Hepatocyte (in vitro differentiated cells): ENCODE measurements at regions not wholly inside any gene's neighbourhood (a gene's known extent, or its start where the extent isn't known, plus 50 kb on each side); places are given as distances from the start of the nearest gene placed in this dataset.

ENCODE experiments used
- DNase-seq: peaks from one replicate; pipeline ENCODE4 v3.0.0-alpha.2; 2016; ENCODE audit warnings: low spot score
- H2AFZ ChIP-seq: fragments of 200-600 bp; sonication (generic); 2 replicates; pipeline ENCODE4 v1.6.0; 2016; ENCODE audit warnings: antibody characterized with exemption, mild to moderate bottlenecking
- H3K27ac ChIP-seq: fragments of 200-600 bp; sonication (generic); 2 replicates; pipeline ENCODE4 v1.5.1; 2016; ENCODE audit warnings: mild to moderate bottlenecking
- H3K27me3 ChIP-seq: fragments of 200-600 bp; sonication (generic); 2 replicates; pipeline ENCODE4 v1.6.1; 2016
- H3K36me3 ChIP-seq: fragments of 200-600 bp; sonication (generic); replicated peaks from 2 replicates; pipeline ENCODE4 v1.5.1; 2016; ENCODE audit warnings: low read depth; ENCODE audit not compliant: insufficient read depth
- H3K4me1 ChIP-seq: fragments of 200-600 bp; sonication (generic); 2 replicates; pipeline ENCODE4 v1.5.1; 2016; ENCODE audit warnings: mild to moderate bottlenecking, moderate library complexity; ENCODE audit not compliant: insufficient read depth
- H3K4me2 ChIP-seq: fragments of 200-600 bp; sonication (generic); 2 replicates; pipeline ENCODE4 v1.6.0; 2016
- H3K4me3 ChIP-seq: fragments of 200-600 bp; sonication (generic); 2 replicates; pipeline ENCODE4 v1.5.1; 2016; ENCODE audit warnings: mild to moderate bottlenecking
- H3K79me2 ChIP-seq: fragments of 200-600 bp; sonication (generic); 2 replicates; pipeline ENCODE4 v1.6.0; 2017; ENCODE audit warnings: mild to moderate bottlenecking
- H3K9me2 ChIP-seq: fragments of 200-600 bp; sonication (generic); replicated peaks from 2 replicates; pipeline ENCODE4 v1.6.0; 2017; ENCODE audit warnings: mild to moderate bottlenecking; ENCODE audit not compliant: insufficient read depth
- H3K9me3 ChIP-seq: fragments of 200-600 bp; sonication (generic); 2 replicates; pipeline ENCODE4 v1.5.1; 2016; ENCODE audit warnings: low read depth, mild to moderate bottlenecking
- H4K20me1 ChIP-seq: fragments of 200-600 bp; sonication (generic); 2 replicates; pipeline ENCODE4 v1.6.0; 2016; ENCODE audit warnings: mild to moderate bottlenecking; ENCODE audit not compliant: insufficient read depth, poor library complexity, severe bottlenecking
- EZH2 ChIP-seq: fragments of 200-600 bp; sonication (generic); IDR thresholded peaks from 2 replicates; pipeline ENCODE4 v1.6.1; 2016; ENCODE audit warnings: antibody characterized with exemption, mild to moderate bottlenecking, borderline replicate concordance
- EZH2phosphoT487 ChIP-seq: fragments of 200-600 bp; sonication (generic); IDR thresholded peaks from one replicate; pipeline ENCODE4 v1.6.1; 2018; ENCODE audit warnings: antibody characterized with exemption, mild to moderate bottlenecking, low read depth, moderate library complexity; ENCODE audit not compliant: unreplicated experiment, severe bottlenecking
- WGBS: methylation state at CpG from one replicate; pipeline ENCODE4 v1.1.6; 2016; ENCODE audit warnings: low lambda C conversion rate; ENCODE audit errors: missing lambda C conversion rate; 5-methylcytosine and 5-hydroxymethylcytosine counted together
- TF ChIP-seq, protein P1 (sequence below): fragments of 200-600 bp; sonication (generic); IDR thresholded peaks from 2 replicates; pipeline ENCODE4 v1.5.1; 2016; ENCODE audit warnings: antibody characterized with exemption, mild to moderate bottlenecking; ENCODE audit not compliant: poor library complexity

DNA sequence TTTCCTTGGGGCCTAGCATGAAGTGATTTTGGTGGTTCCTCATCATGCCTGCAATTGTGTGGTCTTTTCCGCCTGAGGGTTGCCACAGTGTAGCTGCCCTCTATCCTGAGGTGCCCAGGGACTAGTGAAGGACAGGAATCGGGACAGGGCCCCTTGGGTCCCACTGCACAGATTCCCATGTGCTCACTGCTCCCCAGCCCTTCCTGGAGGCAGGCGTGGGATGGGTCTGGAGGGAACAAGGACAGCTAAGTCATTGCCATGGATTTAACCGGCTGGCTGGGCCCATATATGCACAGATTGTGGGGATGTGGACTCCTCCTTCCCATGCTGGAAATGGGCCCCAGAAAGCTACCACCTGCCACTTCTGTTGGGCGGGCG is 122.3 kb upstream of the PITX1 start:
- H3K9me2 ChIP-seq: no peaks in the 10 kb centered on the region
- no peak overlapping the region for H2AFZ ChIP-seq
- TF ChIP-seq EZH2phosphoT487 (no peak), EZH2 (no peak)
- TF ChIP-seq, protein P1, sequence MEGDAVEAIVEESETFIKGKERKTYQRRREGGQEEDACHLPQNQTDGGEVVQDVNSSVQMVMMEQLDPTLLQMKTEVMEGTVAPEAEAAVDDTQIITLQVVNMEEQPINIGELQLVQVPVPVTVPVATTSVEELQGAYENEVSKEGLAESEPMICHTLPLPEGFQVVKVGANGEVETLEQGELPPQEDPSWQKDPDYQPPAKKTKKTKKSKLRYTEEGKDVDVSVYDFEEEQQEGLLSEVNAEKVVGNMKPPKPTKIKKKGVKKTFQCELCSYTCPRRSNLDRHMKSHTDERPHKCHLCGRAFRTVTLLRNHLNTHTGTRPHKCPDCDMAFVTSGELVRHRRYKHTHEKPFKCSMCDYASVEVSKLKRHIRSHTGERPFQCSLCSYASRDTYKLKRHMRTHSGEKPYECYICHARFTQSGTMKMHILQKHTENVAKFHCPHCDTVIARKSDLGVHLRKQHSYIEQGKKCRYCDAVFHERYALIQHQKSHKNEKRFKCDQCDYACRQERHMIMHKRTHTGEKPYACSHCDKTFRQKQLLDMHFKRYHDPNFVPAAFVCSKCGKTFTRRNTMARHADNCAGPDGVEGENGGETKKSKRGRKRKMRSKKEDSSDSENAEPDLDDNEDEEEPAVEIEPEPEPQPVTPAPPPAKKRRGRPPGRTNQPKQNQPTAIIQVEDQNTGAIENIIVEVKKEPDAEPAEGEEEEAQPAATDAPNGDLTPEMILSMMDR: no peak
- DNase-seq: no peak
- no peak overlapping the region for H3K27ac ChIP-seq
- no peaks in the 10 kb centered on the region for H3K36me3 ChIP-seq
- H3K27me3 ChIP-seq: no peaks in the 10 kb centered on the region
- H3K79me2 ChIP-seq: no peaks in the 10 kb centered on the region
- no peak overlapping the region for H3K4me2 ChIP-seq
- H3K4me1 ChIP-seq: no peaks in the 10 kb centered on the region
- no peaks in the 10 kb centered on the region for H3K9me3 ChIP-seq
- no peaks in the 10 kb centered on the region for H4K20me1 ChIP-seq
- 98% methylated on average over 6 of the region's 6 CpGs for WGBS
- H3K4me3 ChIP-seq: no peak overlapping the region

DNA sequence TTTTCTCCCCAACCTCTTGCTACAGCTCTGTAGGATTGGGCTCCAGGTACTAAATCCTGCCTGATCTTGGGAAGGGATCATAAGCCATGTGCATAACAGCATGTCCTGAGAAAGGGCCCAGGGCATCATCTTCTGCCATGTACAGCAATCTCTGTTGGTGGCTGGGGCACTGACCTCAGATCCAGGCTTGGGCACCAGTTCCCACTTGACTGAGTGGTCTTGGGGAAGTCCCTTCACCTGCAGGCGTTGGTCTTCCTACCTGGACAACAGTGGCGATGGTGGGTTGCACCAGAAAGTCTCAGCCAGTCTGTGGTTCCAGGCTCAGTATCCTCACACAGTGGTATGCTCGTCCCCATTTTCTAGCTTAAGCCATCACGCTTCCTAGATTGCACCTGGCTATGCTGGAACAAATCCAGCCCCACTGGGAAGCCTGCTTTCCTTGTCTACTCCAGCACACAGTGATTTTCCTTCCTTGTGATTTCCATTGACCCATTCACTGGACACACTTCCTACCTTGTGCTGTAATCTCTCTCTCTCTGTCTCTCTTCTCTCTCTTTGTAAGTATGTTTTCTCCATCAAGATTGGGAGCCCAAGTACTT is 121.7 kb upstream of the PITX1 start:
- WGBS: 95% methylated on average over 4 of the region's 4 CpGs
- H3K9me3 ChIP-seq: no peaks in the 10 kb centered on the region

DNA sequence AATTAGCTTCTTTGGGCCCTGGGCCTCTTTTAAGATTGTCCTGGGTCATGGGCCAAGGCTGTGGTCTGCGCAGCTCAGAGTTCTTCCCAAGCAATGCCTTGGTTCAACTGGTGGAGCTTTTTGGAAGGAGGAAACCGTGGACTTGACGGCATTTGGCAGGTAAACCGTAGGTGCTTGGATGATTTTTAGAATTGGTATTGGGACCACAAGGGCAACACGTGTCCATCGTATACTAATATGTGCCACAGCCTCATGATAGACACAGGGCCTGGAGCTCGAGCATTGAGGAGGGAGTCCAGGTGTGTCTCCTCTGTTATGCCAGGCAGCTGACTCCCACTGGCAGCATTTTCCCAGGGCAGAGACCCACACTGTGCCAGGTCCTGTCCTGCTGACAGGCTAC is 120.9 kb upstream of the PITX1 start:
- no peak overlapping the region for H3K4me3 ChIP-seq
- TF ChIP-seq EZH2: no peak
- TF ChIP-seq EZH2phosphoT487: no peak
- TF ChIP-seq, protein P1: no peak
- no peaks in the 10 kb centered on the region for H3K27me3 ChIP-seq
- H3K4me1 ChIP-seq: no peaks in the 10 kb centered on the region
- no peaks in the 10 kb centered on the region for H3K9me3 ChIP-seq
- no peak overlapping the region for H3K27ac ChIP-seq
- H3K79me2 ChIP-seq: no peaks in the 10 kb centered on the region
- H3K9me2 ChIP-seq: no peaks in the 10 kb centered on the region
- no peak for DNase-seq
- H3K36me3 ChIP-seq: no peaks in the 10 kb centered on the region
- no peak overlapping the region for H3K4me2 ChIP-seq
- no peaks in the 10 kb centered on the region for H4K20me1 ChIP-seq
- 97% methylated on average over 7 of the region's 7 CpGs for WGBS
- H2AFZ ChIP-seq: no peak overlapping the region

More for the DNA sequence above, 121.7 kb upstream of the PITX1 start:
- Histone ChIP-seq H3K27me3 (no peaks in the 10 kb centered on the region), H3K79me2 (no peaks in the 10 kb centered on the region), H3K4me1 (no peaks in the 10 kb centered on the region), H4K20me1 (no peaks in the 10 kb centered on the region), H3K27ac (no peak overlapping the region), H3K9me2 (no peaks in the 10 kb centered on the region), H3K4me2 (no peak overlapping the region), H2AFZ (no peak overlapping the region), H3K4me3 (no peak overlapping the region), H3K36me3 (no peaks in the 10 kb centered on the region)
- DNase-seq: no peak
- TF ChIP-seq EZH2: no peak
- TF ChIP-seq EZH2phosphoT487: no peak
- TF ChIP-seq, protein P1: no peak
